ENCODE measurements at regions not wholly inside any gene's neighbourhood (a gene's known extent, or its start where the extent isn't known, plus 50 kb on each side); places are given as distances from the start of the nearest gene placed in this dataset.

DNA sequence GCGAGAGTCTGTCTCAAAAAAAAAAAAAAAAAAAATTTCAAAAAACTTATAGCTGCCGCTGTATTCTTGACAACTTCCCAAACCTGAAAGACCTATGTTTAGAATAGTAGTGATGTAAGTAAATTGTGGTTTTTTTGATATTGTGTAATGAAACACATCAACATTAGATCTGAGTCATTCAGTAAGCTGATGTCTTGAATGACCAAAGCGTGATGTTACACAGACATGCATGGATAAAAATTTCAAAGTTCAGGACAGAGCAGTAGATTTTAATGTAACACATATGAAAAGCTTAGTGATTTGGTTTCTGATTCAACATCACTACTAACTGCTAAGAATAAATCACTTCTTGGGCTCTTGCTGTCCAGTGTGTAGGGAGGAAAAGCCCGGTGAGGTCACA is 69.3 kb upstream of the MEX3C start:
- peaks cover 7% of the 10 kb centered on the region for H3K4me1 Mint-ChIP-seq
- Histone ChIP-seq H3K9me3 (replicated peaks in 1 of 2; ENCODE audit: control insufficient read depth in 1 of 2, insufficient read depth in 1 of 2, low read length in 2 of 2) (peaks cover 0 to 4% of the 10 kb centered on the region in 2 donors), H3K4me3 (replicated peaks in 1 of 3; ENCODE audit: low read depth in 2 of 3, low read length in 3 of 3) (no peak overlapping the region), H3K4me2 (replicated peaks; ENCODE audit: extremely low read depth, low read length, poor library complexity, severe bottlenecking) (no peak overlapping the region), H4K20me1 (ENCODE audit: insufficient read depth, low read length) (no peaks in the 10 kb centered on the region), H3K27me3 (ENCODE audit: control insufficient read depth in 2 of 2, insufficient read depth in 2 of 2, low read length in 2 of 2) (no peaks in the 10 kb centered on the region), H3K9ac (ENCODE audit: insufficient read depth, low read length, poor library complexity, severe bottlenecking) (no peak overlapping the region), H3K79me2 (ENCODE audit: insufficient read depth, low read length) (no peaks in the 10 kb centered on the region), H2AFZ (ENCODE audit: insufficient read depth, low read depth, low read length, poor library complexity, severe bottlenecking) (no peak overlapping the region), H3K27ac (ENCODE audit: low read depth in 1 of 2, low read length in 2 of 2) (no peak overlapping the region), H3K4me1 (ENCODE audit: control insufficient read depth in 1 of 2, insufficient read depth in 2 of 2, low read length in 2 of 2) (peaks cover 5 to 8% of the 10 kb centered on the region in 2 donors), H3K36me3 (replicated peaks in 1 of 2; ENCODE audit: control insufficient read depth in 1 of 2, insufficient read depth in 2 of 2, low read length in 2 of 2) (no peaks in the 10 kb centered on the region)
- peak overlapping the region in 1 of 7 donors; percentile 41 for H3K27ac Mint-ChIP-seq
- no CpG with 5 or more reads among the region's 4 CpGs for WGBS (ENCODE audit: insufficient coverage)
- no peak overlapping the region for H3K4me3 Mint-ChIP-seq
- intact Hi-C loops (cut with micrococcal nuclease), result loop anchor here in 1 of 2 donors (1.0 kb wide), 1 partner anchor 55 kb away; no protein-coding TSS in a partner anchor
- H3K36me3 Mint-ChIP-seq, result no peaks in the 10 kb centered on the region
- no peak for TF ChIP-seq CTCF (IDR thresholded peaks at IDR 0.05)
- peaks cover 7 to 10% (median 8%) of the 10 kb centered on the region in 3 donors for H3K27me3 Mint-ChIP-seq (ENCODE audit: low read depth in 3 of 3)
- DNase-seq, result peak; percentile 41 to 80 (median 71)
- H3K9me3 Mint-ChIP-seq, result peaks cover 0 to 13% (median 7%) of the 10 kb centered on the region in 7 donors

- intact Hi-C loops (cut with micrococcal nuclease), result no loop called here
- H3K4me3 Mint-ChIP-seq, result no peak overlapping the region
- no peak for DNase-seq
These were observed 76.0 kb upstream of the MEX3C start for GRCh38 chr18:51273437-51273836.

More at GRCh38 chr18:51273437-51273836, 76.0 kb upstream of the MEX3C start:
- Histone ChIP-seq H3K9ac (ENCODE audit: insufficient read depth, low read length, poor library complexity, severe bottlenecking) (no peak overlapping the region), H3K9me3 (replicated peaks in 1 of 2; ENCODE audit: control insufficient read depth in 1 of 2, insufficient read depth in 1 of 2, low read length in 2 of 2) (peaks cover 0 to 4% of the 10 kb centered on the region in 2 donors), H3K27ac (ENCODE audit: low read depth in 1 of 2, low read length in 2 of 2) (no peak overlapping the region), H2AFZ (ENCODE audit: insufficient read depth, low read depth, low read length, poor library complexity, severe bottlenecking) (no peak overlapping the region), H3K4me2 (replicated peaks; ENCODE audit: extremely low read depth, low read length, poor library complexity, severe bottlenecking) (no peak overlapping the region), H3K27me3 (ENCODE audit: control insufficient read depth in 2 of 2, insufficient read depth in 2 of 2, low read length in 2 of 2) (no peaks in the 10 kb centered on the region), H3K4me3 (replicated peaks in 1 of 3; ENCODE audit: low read depth in 2 of 3, low read length in 3 of 3) (no peak overlapping the region), H3K79me2 (ENCODE audit: insufficient read depth, low read length) (no peaks in the 10 kb centered on the region), H4K20me1 (ENCODE audit: insufficient read depth, low read length) (no peaks in the 10 kb centered on the region), H3K4me1 (ENCODE audit: control insufficient read depth in 1 of 2, insufficient read depth in 2 of 2, low read length in 2 of 2) (no peaks in the 10 kb centered on the region), H3K36me3 (replicated peaks in 1 of 2; ENCODE audit: control insufficient read depth in 1 of 2, insufficient read depth in 2 of 2, low read length in 2 of 2) (no peaks in the 10 kb centered on the region)
- no peak for TF ChIP-seq CTCF (IDR thresholded peaks at IDR 0.05)
- H3K36me3 Mint-ChIP-seq, result no peaks in the 10 kb centered on the region
- H3K27ac Mint-ChIP-seq, result no peak overlapping the region
- H3K27me3 Mint-ChIP-seq (ENCODE audit: low read depth in 3 of 3), result peaks cover 5 to 7% (median 5%) of the 10 kb centered on the region in 3 donors
- no peaks in the 10 kb centered on the region for H3K4me1 Mint-ChIP-seq
- peaks cover 0 to 11% (median 7%) of the 10 kb centered on the region in 7 donors for H3K9me3 Mint-ChIP-seq

Data from CD14-positive monocyte (primary cell).